HG02759 (cell line): ENCODE measurements at regions not wholly inside any gene's neighbourhood (a gene's known extent, or its start where the extent isn't known, plus 50 kb on each side); places are given as distances from the start of the nearest gene placed in this dataset.
"Not testable (repeated sequence)": the region's sequence is repeated elsewhere in the genome, so short reads cannot be mapped to it uniquely, and the experiment has no call there.

Experiments used
- ATAC-seq: cut with Tn5 transposase; IDR thresholded peaks from one replicate; pipeline ENCODE4 v1.9.1; 2021; ENCODE audit warnings: mild to moderate bottlenecking, moderate library complexity; ENCODE audit not compliant: unreplicated experiment

GRCh38 chr6:22153384-22154158 lies 143.3 kb downstream of the PRL start:
- ATAC-seq = no peak

- ATAC-seq = no peak
Observed at GRCh38 chr6:22155551-22155950, 141.3 kb downstream of the PRL start.

GRCh38 chr6:22157233-22157632 lies 139.6 kb downstream of the PRL start:
- no peak for ATAC-seq

- no peak for ATAC-seq
Observed at GRCh38 chr6:22164236-22164635, 132.6 kb downstream of the PRL start.

GRCh38 chr6:22171006-22171405 lies 125.8 kb downstream of the PRL start:
- ATAC-seq = not testable (repeated sequence)

- not testable (repeated sequence) for ATAC-seq
Observed at GRCh38 chr6:22171885-22172284, 125.0 kb downstream of the PRL start.

- no peak for ATAC-seq
Observed at GRCh38 chr6:22173311-22173710, 123.5 kb downstream of the PRL start.

- not testable (repeated sequence) for ATAC-seq
Observed at GRCh38 chr6:22180250-22180649, 116.6 kb downstream of the PRL start.

- no peak for ATAC-seq
Observed at GRCh38 chr6:22184371-22184770, 112.5 kb downstream of the PRL start.

GRCh38 chr6:22189946-22190345 lies 106.9 kb downstream of the PRL start:
- no peak for ATAC-seq

GRCh38 chr6:22194188-22194921 lies 102.5 kb downstream of the PRL start:
- no peak for ATAC-seq

GRCh38 chr6:22199771-22200170 lies 97.1 kb downstream of the PRL start:
- no peak for ATAC-seq

- ATAC-seq = no peak
Observed at GRCh38 chr6:22204153-22204552, 92.7 kb downstream of the PRL start.

GRCh38 chr6:22205266-22205665 lies 91.6 kb downstream of the PRL start:
- no peak for ATAC-seq

- no peak for ATAC-seq
Observed at GRCh38 chr6:22206106-22206505, 90.7 kb downstream of the PRL start.

- ATAC-seq = no peak
Observed at GRCh38 chr6:22208026-22208425, 88.8 kb downstream of the PRL start.

GRCh38 chr6:22214314-22214713 lies 82.5 kb downstream of the PRL start:
- no peak for ATAC-seq

- ATAC-seq = not testable (repeated sequence)
Observed at GRCh38 chr6:22215474-22215873, 81.4 kb downstream of the PRL start.

GRCh38 chr6:22218410-22218809 lies 78.4 kb downstream of the PRL start:
- ATAC-seq = no peak

- no peak for ATAC-seq
Observed at GRCh38 chr6:22219925-22220324, 76.9 kb downstream of the PRL start.

GRCh38 chr6:22221211-22221610 lies 75.6 kb downstream of the PRL start:
- ATAC-seq = no peak

- ATAC-seq = no peak
Observed at GRCh38 chr6:22221630-22222029, 75.2 kb downstream of the PRL start.
